Thymus (tissue), 11 donors: ENCODE measurements at regions not wholly inside any gene's neighbourhood (a gene's known extent, or its start where the extent isn't known, plus 50 kb on each side); places are given as distances from the start of the nearest gene placed in this dataset.
A peak's percentile ranks its signal among the peaks of the same experiment; 100 is the strongest.

Experiments used
- DNase-seq, 9 donors: peaks; one replicate each; pipeline ENCODE4 v3.0.0-alpha.2; 2013; ENCODE audit warnings: low spot score in 9 of 9, low read depth in 6 of 9, missing footprints in 1 of 9
- H3K27ac ChIP-seq, 2 donors: one replicate each; pipeline ENCODE4 v1.5.1; 2013; ENCODE audit warnings: control low read depth in 1 of 2, low read depth in 1 of 2, low read length in 1 of 2, mild to moderate bottlenecking in 1 of 2, moderate library complexity in 1 of 2
- H3K27me3 ChIP-seq, 2 donors: one replicate each; pipeline ENCODE4 v1.5.1; 2013; ENCODE audit warnings: low read length in 1 of 2; ENCODE audit not compliant: control insufficient read depth in 2 of 2, insufficient read depth in 1 of 2
- H3K36me3 ChIP-seq, 2 donors: one replicate each; pipeline ENCODE4 v1.5.1; 2013; ENCODE audit warnings: low read length in 1 of 2, mild to moderate bottlenecking in 1 of 2, moderate library complexity in 1 of 2; ENCODE audit not compliant: control insufficient read depth in 2 of 2, insufficient read depth in 2 of 2
- H3K4me1 ChIP-seq, 2 donors: one replicate each; pipeline ENCODE4 v1.5.1; 2013; ENCODE audit warnings: low read length in 2 of 2; ENCODE audit not compliant: control insufficient read depth in 2 of 2, insufficient read depth in 2 of 2
- H3K4me3 ChIP-seq, 2 donors: one replicate each; pipeline ENCODE4 v1.5.1; 2013; ENCODE audit warnings: low read length in 2 of 2, control low read depth in 1 of 2, mild to moderate bottlenecking in 1 of 2
- H3K9me3 ChIP-seq, 2 donors: one replicate each; pipeline ENCODE4 v1.5.1; 2013; ENCODE audit warnings: low read length in 1 of 2, mild to moderate bottlenecking in 1 of 2; ENCODE audit not compliant: control insufficient read depth in 2 of 2, insufficient read depth in 1 of 2
- WGBS: extraction: QIAGEN DNeasy Blood & Tissue Kit; methylation state at CpG from one replicate; pipeline ENCODE4 v1.1.7; 2013; 5-methylcytosine and 5-hydroxymethylcytosine counted together
- donor health status: healthy.

DNA sequence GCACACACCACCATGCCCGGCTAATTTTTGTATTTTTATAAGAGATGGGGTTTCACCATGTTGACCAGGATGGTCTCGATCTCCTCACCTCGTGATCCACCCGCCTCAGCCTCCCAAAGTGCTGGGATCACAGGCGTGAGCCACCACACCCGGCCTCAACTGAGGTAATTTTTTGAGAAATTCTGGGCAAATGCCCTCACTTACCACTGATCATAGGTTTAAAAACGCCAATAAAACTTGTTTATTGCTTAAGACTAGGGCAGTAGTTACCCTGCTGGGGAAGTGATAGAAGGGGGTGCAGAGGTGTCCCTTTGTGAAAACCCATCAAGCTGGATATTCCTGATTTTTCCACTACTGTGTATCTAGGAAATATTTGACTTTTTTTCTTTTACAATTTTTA is 196.3 kb downstream of the BCAS1 start:
- 96% methylated on average over 7 of the region's 7 CpGs for WGBS

DNA sequence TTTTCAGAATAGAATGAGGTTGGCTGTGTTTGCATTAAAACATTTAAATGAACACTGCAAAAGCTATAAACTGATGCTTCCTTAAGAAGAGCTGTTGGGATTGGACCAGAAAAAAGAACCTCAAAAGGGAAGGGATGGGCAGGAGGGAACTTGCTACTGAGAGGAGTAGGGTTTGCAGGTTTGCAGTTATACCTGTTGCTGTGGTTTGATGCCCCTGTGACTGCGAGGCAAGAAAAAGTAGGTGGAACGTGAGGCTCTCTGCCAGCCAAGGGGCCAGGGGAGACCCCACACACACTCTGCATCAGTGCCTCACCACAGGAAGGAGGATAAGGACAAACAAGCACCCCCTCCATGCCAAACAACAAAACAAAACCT is 197.2 kb downstream of the BCAS1 start:
- Histone ChIP-seq H3K36me3 (no peaks in the 10 kb centered on the region), H3K27ac (peak overlapping the region; percentile 77 to 89), H3K27me3 (no peaks in the 10 kb centered on the region), H3K4me1 (peaks cover 15 to 40% of the 10 kb centered on the region in 2 donors), H3K4me3 (no peak overlapping the region), H3K9me3 (no peaks in the 10 kb centered on the region)
- 15% methylated on average over 2 of the region's 2 CpGs for WGBS
- DNase-seq = peak in 1 of 9 donors; percentile 66

More for the DNA sequence above, 196.3 kb downstream of the BCAS1 start:
- DNase-seq = no peak
- peaks cover 15 to 42% of the 10 kb centered on the region in 2 donors for H3K4me1 ChIP-seq
- no peaks in the 10 kb centered on the region for H3K36me3 ChIP-seq
- H3K4me3 ChIP-seq = no peak overlapping the region
- no peak overlapping the region for H3K27ac ChIP-seq
- no peaks in the 10 kb centered on the region for H3K27me3 ChIP-seq
- H3K9me3 ChIP-seq = no peaks in the 10 kb centered on the region

DNA sequence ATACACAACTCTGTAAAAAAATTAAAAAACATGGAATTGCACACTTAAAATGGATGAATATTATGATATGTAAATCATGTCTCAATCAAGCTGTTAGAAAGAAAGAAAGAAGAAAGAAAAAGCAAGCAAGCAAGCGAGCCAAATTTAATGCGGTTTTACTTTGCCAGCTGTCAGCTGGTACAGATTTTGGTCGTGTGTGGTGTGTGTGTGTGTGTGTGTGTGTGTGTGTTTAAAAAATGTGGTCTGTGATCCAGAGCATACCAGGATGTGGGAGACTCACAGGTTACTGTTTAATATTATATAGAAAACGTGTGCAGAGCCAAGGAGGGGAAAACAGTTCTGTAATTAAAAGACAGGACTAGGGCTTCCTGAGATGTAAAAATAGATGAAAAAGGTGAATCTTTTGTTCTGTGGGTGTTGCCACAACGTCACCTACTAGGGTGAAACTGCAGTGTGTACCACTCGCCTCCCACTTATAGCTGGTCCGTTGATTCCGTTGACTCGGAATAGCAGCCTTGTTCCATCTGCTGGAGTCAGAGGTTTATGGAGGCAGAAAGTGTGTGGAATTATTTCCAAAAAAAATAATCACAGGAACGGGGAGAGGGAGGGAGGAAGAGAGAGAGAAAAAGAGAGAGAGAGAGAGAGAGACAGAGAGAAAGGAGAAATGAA is 197.7 kb downstream of the BCAS1 start:
- WGBS = 33% methylated on average over 10 of the region's 10 CpGs
- Histone ChIP-seq H3K4me3 (peak overlapping the region in 1 of 2 donors; percentile 14), H3K27me3 (no peaks in the 10 kb centered on the region), H3K27ac (peak overlapping the region; percentile 89 to 92), H3K36me3 (no peaks in the 10 kb centered on the region), H3K4me1 (peaks cover 19 to 45% of the 10 kb centered on the region in 2 donors), H3K9me3 (no peaks in the 10 kb centered on the region)
- peak in 4 of 9 donors; percentile 59 to 87 (median 62) for DNase-seq

DNA sequence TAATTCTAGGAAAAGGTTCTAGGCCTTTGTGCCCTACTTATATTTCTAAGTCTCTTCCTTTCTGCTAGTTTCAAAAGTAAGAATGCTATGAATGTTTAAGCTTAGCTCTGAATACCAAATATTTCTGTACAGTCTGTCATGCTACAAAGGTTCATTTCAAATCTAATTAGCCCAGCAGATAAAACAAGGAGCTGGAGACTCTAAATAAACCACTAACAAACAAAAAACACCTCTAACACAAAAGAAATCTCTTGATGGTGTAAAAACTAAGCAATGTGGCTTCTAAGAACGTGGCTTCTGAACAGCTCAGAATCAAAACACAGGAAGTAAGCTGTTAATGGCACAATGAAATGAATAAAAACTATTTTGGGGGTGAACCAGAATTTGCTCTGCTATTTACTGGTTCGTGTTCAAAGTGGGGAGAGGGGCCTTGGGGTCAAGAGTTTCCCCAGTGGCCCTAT is 198.3 kb downstream of the BCAS1 start:
- Histone ChIP-seq H3K9me3 (no peaks in the 10 kb centered on the region), H3K36me3 (no peaks in the 10 kb centered on the region), H3K27ac (peak overlapping the region; percentile 89 to 92), H3K4me3 (peak overlapping the region in 1 of 2 donors; percentile 14), H3K27me3 (no peaks in the 10 kb centered on the region), H3K4me1 (peaks cover 20 to 51% of the 10 kb centered on the region in 2 donors)
- peak in 3 of 9 donors; percentile 44 to 77 (median 52) for DNase-seq
- WGBS = 3% methylated on average over 2 of the region's 2 CpGs

DNA sequence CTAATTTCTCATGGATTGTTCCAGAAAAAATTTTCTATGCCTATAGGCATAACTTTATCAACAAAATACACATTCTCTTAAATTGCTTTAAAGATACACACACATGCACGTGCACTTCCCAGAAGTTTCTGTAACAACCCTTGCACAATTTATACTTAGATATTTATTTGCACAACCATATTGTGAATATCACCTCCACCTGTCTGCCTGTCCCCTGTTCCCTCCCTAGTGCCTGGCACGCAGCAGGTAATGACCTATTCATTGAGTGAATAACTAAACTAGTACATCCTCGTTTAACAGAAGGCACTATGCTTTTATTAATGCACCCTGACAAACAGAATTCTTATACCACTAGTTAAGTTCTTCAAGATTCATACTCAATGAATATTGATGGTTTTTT is 198.9 kb downstream of the BCAS1 start:
- Histone ChIP-seq H3K27me3 (no peaks in the 10 kb centered on the region), H3K36me3 (no peaks in the 10 kb centered on the region), H3K4me3 (no peak overlapping the region), H3K9me3 (no peaks in the 10 kb centered on the region), H3K27ac (peak overlapping the region; percentile 64 to 89), H3K4me1 (peaks cover 24 to 57% of the 10 kb centered on the region in 2 donors)
- DNase-seq = no peak
- 88% methylated on average over 3 of the region's 3 CpGs for WGBS

DNA sequence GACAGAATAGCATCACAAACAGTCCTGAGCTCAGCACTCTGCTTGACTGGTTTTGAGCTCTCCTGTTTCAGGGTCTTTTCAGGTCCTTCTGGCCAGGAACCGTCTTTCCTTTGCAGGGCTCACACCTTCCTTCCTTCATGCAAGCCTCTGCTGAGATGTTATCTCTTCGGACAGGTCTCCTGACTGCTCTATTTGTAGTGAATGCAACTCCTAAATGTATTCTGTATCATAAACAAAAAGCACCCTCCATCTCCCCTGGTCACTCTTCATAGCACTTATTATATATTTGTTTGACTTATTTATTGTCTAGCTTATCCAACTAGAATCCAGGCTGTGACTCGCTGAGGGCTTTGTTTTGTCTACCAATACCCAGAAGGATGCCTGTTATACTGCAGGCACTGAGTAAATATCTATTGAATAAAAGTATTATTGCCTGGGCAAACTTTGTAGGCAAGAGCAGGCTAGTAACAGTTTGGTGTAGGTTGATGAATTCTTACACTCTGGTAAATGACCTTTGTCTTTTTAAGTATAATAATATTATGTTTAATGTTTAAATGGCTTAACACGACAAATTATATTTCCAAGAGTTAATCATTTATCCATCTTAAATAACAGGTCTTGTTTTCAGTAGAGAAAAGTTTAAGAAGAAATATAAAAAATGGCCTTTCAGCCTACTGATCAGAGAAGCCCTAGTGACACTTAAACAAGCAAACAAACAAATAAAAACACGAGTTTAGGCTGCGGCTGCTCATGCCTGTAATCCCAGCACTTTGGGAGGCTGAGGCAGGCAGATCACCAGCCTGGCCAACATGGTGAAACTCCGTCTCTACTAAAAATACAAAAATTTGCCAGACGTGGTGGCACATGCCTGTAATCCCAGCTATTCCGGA is 199.7 kb downstream of the BCAS1 start:
- Histone ChIP-seq H3K9me3 (no peaks in the 10 kb centered on the region), H3K27me3 (no peaks in the 10 kb centered on the region), H3K4me1 (peaks cover 31 to 64% of the 10 kb centered on the region in 2 donors), H3K4me3 (no peak overlapping the region), H3K36me3 (no peaks in the 10 kb centered on the region), H3K27ac (peak overlapping the region; percentile 18 to 89)
- WGBS = 86% methylated on average over 9 of the region's 9 CpGs
- DNase-seq = peak in 1 of 9 donors; percentile 26

DNA sequence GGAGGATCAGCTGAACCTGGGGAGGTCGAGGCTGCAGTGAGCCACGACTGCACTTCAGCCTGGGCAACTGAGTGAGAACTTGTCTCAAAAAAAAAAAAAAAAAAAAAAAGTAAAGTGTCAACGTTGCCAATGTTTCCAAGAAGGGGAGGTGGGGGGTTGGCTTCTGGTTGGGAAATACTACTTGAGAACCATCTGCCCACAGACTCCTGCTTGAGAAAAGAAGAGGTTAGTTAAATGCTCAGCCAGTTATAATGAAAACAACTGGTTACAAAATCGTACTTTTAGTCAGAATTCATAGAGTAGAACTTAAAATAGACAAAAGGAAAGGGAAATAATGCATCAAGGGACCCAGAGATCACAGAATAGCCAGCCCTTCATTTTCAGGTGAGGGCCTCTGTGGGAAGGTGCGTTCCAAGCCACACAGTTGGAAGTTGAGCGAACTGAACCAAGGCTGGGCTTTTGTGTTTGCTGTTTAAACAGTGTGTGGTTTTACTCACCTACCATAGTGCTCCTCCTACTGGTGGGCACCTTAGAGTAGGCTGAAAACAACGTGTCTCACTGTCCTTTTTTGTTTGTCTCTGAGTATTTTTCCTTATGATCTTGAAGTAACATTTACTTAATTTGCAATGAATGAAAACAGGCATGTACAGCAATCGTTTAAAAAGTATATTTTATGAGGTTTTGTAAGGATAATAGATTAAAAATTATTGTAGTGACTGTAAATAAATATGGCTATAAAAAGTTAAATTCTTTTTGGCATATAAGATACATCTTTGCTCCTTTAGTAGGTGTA is 200.7 kb downstream of the BCAS1 start:
- peaks cover 34 to 72% of the 10 kb centered on the region in 2 donors for H3K4me1 ChIP-seq
- H3K4me3 ChIP-seq = no peak overlapping the region
- peak; percentile 68 to 94 (median 83) for DNase-seq
- H3K9me3 ChIP-seq = no peaks in the 10 kb centered on the region
- no peaks in the 10 kb centered on the region for H3K36me3 ChIP-seq
- WGBS = 22% methylated on average over 8 of the region's 8 CpGs
- H3K27me3 ChIP-seq = no peaks in the 10 kb centered on the region
- peak overlapping the region; percentile 84 to 88 for H3K27ac ChIP-seq

DNA sequence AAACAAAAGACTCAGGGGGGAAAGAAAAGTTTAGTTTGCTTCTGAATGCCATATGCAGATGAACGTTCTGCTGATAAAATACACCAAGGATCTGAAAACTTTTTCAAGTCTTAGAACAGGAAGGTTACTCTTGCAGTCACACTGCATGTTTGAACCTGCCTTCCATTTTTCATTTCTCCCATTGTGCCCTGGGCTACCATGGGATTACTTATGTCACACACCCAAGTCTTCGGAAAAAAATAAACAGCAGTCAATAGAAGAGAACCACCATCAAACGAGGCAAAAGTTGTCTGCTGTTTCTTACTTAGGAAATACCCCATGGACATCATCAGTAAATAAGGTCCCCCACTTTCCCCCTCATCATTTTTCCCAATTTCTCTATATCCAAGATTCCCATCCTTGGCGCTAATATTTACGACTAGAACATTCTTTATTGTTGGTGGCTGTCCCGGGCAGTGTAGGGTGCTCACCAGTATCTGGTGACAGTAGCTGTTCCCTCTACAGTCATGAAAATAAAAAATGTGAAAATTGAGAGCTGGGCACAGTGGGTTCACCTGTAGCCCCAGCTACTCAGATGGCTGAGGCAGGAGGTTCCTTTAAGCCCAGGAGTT is 202.5 kb downstream of the BCAS1 start:
- 90% methylated on average over 6 of the region's 6 CpGs for WGBS
- Histone ChIP-seq H3K36me3 (no peaks in the 10 kb centered on the region), H3K27me3 (no peaks in the 10 kb centered on the region), H3K27ac (peak overlapping the region; percentile 77 to 87), H3K4me1 (peaks cover 27 to 63% of the 10 kb centered on the region in 2 donors), H3K9me3 (no peaks in the 10 kb centered on the region), H3K4me3 (no peak overlapping the region)
- peak in 1 of 9 donors; percentile 35 for DNase-seq
